Left hindlimb (tissue), 1 donor: ENCODE measurements at regions not wholly inside any gene's neighbourhood (a gene's known extent, or its start where the extent isn't known, plus 50 kb on each side); places are given as distances from the start of the nearest gene placed in this dataset.

Experiments
- DNase-seq: peaks from one replicate; pipeline ENCODE4 v3.0.0-alpha.2; 2018

- DNase-seq = no peak
These were observed 317.0 kb upstream of the IRX4 start for GRCh38 chr5:2199697-2200096.

GRCh38 chr5:2196989-2197619 is 314.4 kb upstream of the IRX4 start:
- DNase-seq = no peak

- no peak for DNase-seq
These were observed 313.7 kb upstream of the IRX4 start for GRCh38 chr5:2196416-2196815.

- DNase-seq = no peak
These were observed 312.2 kb upstream of the IRX4 start for GRCh38 chr5:2194949-2195348.

GRCh38 chr5:2194236-2194555 is 311.5 kb upstream of the IRX4 start:
- no peak for DNase-seq

- DNase-seq = no peak
These were observed 311.0 kb upstream of the IRX4 start for GRCh38 chr5:2193542-2194235.

GRCh38 chr5:2193142-2193541 is 310.4 kb upstream of the IRX4 start:
- DNase-seq = no peak

- DNase-seq = no peak
These were observed 309.8 kb upstream of the IRX4 start for GRCh38 chr5:2192496-2192895.

GRCh38 chr5:2191972-2192371 is 309.2 kb upstream of the IRX4 start:
- no peak for DNase-seq

- DNase-seq = no peak
These were observed 307.8 kb upstream of the IRX4 start for GRCh38 chr5:2190549-2190948.

GRCh38 chr5:2188661-2189060 is 305.9 kb upstream of the IRX4 start:
- DNase-seq = no peak

- no peak for DNase-seq
These were observed 305.4 kb upstream of the IRX4 start for GRCh38 chr5:2188137-2188536.

GRCh38 chr5:2187687-2188086 is 305.0 kb upstream of the IRX4 start:
- DNase-seq = no peak

- no peak for DNase-seq
These were observed 304.4 kb upstream of the IRX4 start for GRCh38 chr5:2187156-2187555.

- DNase-seq = no peak
These were observed 303.8 kb upstream of the IRX4 start for GRCh38 chr5:2186472-2187015.

GRCh38 chr5:2185646-2186471 is 303.1 kb upstream of the IRX4 start:
- no peak for DNase-seq

GRCh38 chr5:2184563-2185540 is 302.1 kb upstream of the IRX4 start:
- no peak for DNase-seq

- DNase-seq = no peak
These were observed 301.3 kb upstream of the IRX4 start for GRCh38 chr5:2184026-2184366.

- no peak for DNase-seq
These were observed 300.7 kb upstream of the IRX4 start for GRCh38 chr5:2183154-2184025.

- DNase-seq = no peak
These were observed 299.3 kb upstream of the IRX4 start for GRCh38 chr5:2182020-2182419.

- DNase-seq = no peak
These were observed 298.8 kb upstream of the IRX4 start for GRCh38 chr5:2181557-2181956.

GRCh38 chr5:2181149-2181548 is 298.4 kb upstream of the IRX4 start:
- DNase-seq = peak; percentile 44
